GM12865 (cell line): ENCODE measurements at regions not wholly inside any gene's neighbourhood (a gene's known extent, or its start where the extent isn't known, plus 50 kb on each side); places are given as distances from the start of the nearest gene placed in this dataset.

ENCODE experiments used
- DNase-seq: peaks from one replicate; pipeline ENCODE4 v3.0.0; 2010; ENCODE audit warnings: low read depth
- H3K4me3 ChIP-seq: 2 replicates; pipeline ENCODE4 v1.5.1; 2011; ENCODE audit warnings: mild to moderate bottlenecking, low read depth, low read length, control low read depth
- TF ChIP-seq, protein P1 (sequence below): IDR thresholded peaks from 2 replicates; pipeline ENCODE4 v1.5.1; 2011; ENCODE audit warnings: low read length, control low read depth, low read depth, inconsistent platforms; ENCODE audit not compliant: insufficient read depth; ENCODE audit errors: missing control alignments

DNA sequence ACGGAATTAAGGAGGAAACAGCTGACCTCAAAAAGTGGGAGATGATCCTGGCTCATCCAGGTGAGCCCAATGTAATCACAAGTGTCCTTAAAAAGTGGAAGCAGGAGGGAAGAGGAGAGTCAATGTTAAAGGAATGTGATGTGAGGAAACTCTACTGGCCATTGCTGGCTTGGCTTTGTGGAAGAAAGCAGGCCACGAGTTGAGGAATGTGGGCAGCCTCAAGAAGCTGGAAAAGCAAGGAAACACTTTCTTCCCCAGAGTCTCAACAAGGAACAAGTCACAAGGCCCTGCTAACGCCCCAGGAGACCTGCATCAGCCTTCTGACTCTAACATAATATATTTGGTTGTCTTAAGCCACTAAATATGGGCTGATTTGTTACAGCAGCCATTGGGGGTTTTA is 252.8 kb downstream of the PSAT1 start:
- no peak overlapping the region for H3K4me3 ChIP-seq
- DNase-seq, result no peak
- TF ChIP-seq, protein P1, sequence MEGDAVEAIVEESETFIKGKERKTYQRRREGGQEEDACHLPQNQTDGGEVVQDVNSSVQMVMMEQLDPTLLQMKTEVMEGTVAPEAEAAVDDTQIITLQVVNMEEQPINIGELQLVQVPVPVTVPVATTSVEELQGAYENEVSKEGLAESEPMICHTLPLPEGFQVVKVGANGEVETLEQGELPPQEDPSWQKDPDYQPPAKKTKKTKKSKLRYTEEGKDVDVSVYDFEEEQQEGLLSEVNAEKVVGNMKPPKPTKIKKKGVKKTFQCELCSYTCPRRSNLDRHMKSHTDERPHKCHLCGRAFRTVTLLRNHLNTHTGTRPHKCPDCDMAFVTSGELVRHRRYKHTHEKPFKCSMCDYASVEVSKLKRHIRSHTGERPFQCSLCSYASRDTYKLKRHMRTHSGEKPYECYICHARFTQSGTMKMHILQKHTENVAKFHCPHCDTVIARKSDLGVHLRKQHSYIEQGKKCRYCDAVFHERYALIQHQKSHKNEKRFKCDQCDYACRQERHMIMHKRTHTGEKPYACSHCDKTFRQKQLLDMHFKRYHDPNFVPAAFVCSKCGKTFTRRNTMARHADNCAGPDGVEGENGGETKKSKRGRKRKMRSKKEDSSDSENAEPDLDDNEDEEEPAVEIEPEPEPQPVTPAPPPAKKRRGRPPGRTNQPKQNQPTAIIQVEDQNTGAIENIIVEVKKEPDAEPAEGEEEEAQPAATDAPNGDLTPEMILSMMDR, result no peak

DNA sequence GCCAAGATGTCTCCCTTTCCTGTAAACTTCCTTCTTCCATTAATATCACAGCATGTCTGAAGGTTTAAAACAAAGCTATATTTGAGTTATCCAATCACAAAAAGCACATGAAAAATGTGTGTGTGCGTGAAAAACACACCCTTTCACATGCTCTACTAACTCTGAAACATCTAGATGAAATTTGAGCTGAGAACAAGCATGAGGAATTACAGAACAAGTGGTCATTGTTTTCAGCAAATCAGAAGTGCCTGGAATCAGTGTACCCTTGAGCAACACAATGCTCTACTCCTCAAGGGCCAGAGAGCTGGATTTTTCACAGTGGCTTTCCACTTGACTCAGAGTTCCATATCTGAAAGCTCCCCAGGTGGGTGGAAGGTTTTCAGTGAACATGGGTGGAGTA is 255.9 kb downstream of the PSAT1 start:
- TF ChIP-seq, protein P1, result no peak
- no peak overlapping the region for H3K4me3 ChIP-seq
- DNase-seq, result no peak

DNA sequence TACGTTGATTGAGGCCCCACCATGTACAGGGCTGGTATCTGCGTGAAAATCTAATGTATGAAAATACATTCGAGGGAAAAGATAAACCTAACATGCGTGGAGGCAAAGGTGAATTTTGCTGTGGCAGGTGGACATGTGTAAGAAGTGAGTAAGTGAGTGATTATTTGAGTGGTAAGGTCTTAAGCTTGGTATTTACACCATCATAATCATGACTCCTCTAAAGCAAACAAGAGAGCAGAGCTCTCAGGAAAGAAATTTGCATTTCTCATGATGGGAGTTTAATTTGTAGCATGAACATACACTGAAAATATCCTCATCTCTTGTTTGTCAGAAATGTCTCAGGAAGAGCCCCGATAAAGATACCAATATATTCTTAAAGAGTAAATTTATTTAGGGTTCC is 260.6 kb downstream of the PSAT1 start:
- DNase-seq, result no peak
- TF ChIP-seq, protein P1, result no peak
- no peak overlapping the region for H3K4me3 ChIP-seq

DNA sequence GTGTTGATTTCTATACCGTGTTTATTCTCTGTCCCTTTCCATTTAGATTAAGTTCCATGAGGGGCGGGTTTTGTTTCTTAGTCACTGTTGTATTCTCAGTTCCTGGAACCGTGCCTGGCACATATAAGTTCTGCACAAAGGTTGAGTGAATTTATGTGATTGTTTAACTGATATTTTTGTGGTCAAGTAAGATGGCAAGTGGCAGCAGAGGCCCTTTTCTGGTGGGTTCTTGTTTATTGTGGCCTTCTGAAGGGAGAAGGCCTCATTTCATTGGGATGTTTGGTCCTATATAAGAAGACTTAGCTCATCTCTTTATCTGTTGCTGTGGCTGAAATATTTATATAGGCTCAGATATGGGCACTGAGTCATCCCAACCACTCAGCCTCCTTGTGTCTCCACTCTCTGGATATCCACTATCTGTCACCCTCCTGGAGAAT is 262.5 kb downstream of the PSAT1 start:
- TF ChIP-seq, protein P1, result no peak
- DNase-seq, result no peak

DNA sequence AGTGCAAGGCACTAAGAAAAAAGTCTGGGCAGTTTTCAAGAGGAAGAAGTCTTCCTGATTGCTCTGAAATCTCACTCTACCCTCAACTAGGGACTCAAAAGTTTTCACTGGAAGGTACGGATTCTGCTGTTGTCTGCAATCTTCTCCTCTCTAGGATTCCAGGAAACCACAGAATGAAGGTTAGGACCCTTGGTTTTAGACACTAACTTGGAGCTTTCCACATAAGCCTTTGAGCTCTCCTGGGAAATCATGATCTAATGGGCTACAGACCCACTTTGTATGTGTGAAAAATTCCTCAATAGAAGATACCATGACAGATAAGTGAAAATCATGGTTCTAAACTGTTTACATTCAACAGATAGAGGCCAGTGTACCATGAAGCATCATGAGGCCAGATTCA is 265.1 kb downstream of the PSAT1 start:
- no peak for DNase-seq
- H3K4me3 ChIP-seq, result no peak overlapping the region
- TF ChIP-seq, protein P1, result no peak

More for the DNA sequence above, 262.5 kb downstream of the PSAT1 start:
- no peak overlapping the region for H3K4me3 ChIP-seq

DNA sequence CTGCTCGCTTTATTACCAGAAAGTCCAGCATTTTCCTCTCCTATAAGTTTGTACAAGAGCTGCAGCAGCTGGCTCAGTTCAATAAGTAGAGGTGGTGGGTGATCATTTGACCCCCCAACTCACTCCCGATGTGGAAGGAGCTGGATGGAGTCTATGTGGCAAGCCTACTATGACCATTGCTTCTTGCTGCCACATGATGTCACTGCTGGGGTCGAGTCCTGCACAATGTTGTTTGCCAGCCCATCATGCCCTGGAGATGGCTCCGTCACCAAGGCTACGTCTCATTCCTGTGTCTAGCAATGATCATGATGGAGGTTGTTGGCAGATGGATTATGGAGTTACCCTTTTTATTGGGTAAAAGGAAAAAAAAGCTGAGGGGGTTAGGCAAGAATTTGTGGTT is 266.3 kb downstream of the PSAT1 start:
- TF ChIP-seq, protein P1, result no peak
- H3K4me3 ChIP-seq, result no peak overlapping the region
- DNase-seq, result no peak

DNA sequence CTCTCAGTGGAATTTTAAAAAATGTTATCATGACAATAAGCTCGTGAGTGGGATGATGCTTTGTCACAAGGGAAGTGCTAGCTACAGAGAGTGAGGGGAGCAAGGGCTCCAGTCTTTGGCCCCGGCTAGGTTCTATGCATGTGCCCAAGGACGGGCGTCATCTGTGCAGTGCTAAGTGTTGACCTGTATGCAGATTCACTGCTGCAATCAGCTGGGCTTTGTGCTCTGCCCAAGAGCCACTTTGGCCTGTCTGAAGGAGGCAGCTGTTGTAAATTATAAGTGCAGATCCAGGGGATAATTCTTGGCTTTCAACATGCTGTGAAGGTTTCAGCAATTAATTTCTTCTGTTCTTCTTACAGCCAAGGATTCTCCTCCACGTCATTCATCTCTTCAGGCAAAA is 268.6 kb downstream of the PSAT1 start:
- TF ChIP-seq, protein P1, result no peak
- no peak for DNase-seq
- no peak overlapping the region for H3K4me3 ChIP-seq
